ENCODE measurements at regions not wholly inside any gene's neighbourhood (a gene's known extent, or its start where the extent isn't known, plus 50 kb on each side); places are given as distances from the start of the nearest gene placed in this dataset.
"Not testable (repeated sequence)": the region's sequence is repeated elsewhere in the genome, so short reads cannot be mapped to it uniquely, and the experiment has no call there.

DNA sequence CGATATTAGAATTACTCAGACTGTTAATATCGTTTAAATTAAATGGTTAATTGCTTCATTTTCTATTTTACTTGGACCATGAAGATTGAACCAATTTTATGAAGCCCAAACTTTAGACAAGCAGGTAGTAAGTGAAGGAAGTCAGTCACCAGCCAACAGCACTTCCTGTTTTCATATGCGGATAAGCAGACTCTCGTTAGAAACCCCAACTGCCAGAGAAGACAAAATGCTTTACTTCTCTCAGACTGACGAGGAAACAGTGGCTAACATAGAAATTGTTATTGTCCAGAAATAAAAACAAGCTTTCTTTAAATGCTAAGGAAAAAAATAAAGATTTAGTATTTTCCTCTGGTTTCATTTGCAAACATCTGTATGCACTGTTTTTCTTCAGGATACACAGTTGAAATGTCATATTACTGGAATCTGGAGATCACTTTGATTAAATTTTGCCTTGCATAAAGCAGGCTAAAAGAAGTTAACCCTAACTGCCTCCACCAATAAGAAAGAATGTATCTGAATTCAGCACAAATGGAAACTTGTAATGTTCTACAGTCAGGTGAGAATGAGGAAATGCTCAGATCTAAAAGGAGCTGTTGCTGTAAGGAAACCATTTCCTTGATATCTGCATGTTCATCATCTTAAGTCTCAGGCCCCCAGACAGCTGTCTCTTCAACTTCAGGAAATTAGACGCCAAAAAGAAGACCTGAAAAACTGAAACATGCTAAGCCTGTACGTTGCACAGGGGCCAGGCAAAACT, 129.8 kb upstream of the SAMSN1 start:
- no peak for DNase-seq
- in situ Hi-C loops (cut with HindIII; ENCODE audit: low pct_ligation_motif_present, low pct_unique_long_range_greater_than_20kb, low sequenced_read_pairs) = no loop called here

DNA sequence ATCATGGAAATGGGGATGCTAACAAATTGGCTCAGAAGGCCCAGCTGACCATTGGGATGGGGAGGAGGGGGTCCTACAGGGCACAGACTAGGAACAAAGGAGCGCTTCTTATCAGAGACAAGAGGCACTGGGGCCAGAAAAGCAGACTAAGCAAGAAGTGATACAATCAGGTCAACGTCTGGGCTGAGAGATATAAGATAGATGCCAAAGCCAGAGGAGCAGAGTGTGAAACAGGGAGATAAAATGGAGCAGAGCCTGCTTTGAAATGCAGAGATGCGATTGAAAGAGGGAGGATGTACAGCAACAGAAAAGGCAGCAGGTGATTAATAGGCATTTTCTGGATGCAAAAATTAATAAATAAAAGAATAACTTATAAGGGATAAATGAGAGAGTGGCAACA, 127.5 kb upstream of the SAMSN1 start:
- no peak for DNase-seq
- in situ Hi-C loops (cut with HindIII; ENCODE audit: low pct_ligation_motif_present, low pct_unique_long_range_greater_than_20kb, low sequenced_read_pairs) = no loop called here

DNA sequence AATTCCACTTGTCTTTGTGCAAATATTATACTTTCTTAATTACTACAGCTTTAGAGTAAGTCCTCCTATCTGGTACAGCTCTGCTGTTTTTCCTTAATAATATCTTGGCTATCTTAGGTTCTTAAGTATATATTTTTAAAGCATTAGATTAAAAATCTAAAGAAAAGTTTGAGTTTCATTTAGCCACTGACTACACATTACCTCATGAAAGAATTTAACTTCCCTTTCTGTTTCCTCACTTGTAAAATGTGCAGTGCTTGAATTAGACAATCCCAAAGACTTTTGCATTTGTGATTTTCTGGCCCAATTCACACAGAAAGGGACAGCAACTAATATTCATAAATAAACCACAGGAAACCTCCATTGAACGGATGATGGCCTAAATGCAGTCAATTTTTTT, 126.4 kb upstream of the SAMSN1 start:
- in situ Hi-C loops (cut with HindIII; ENCODE audit: low pct_ligation_motif_present, low pct_unique_long_range_greater_than_20kb, low sequenced_read_pairs) = no loop called here
- DNase-seq = no peak

DNA sequence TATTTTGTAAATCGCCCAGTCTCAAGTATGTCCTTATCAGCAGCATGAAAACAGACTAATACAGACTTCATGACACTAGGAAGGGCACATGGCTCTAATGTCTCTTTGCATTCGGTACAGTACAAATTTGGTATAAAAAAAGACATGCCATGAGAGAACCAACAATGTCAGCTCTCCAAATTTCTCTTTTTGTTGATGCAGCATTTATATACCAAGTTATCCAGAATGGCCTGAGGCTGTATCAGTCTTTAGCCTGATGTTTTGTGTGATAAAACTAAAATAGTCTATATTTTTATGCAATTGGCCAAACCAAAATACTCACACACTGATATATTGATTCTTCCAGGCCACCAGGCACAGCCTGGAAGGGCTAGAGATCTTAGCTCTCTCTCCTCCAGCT, 124.3 kb upstream of the SAMSN1 start:
- no peak for DNase-seq
- in situ Hi-C loops (cut with HindIII; ENCODE audit: low pct_ligation_motif_present, low pct_unique_long_range_greater_than_20kb, low sequenced_read_pairs) = no loop called here

DNA sequence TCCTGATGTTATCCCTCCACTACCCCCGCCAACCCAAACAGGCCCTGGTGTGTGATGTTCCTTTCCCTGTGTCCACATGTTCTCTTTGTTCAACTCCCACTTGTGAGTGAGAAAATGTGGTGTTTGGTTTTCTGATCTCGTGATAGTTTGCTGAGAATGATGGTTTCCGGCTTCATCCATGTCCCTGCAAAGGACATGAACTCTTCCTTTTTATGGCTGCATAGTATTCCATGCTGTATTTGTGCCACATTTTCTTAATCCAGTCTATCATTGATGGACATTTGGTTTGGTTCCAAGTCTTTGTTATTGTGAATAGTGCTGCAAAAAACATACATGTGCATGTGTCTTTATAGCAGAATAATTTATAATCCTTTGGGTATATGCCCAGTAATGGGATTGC, 123.0 kb upstream of the SAMSN1 start:
- in situ Hi-C loops (cut with HindIII; ENCODE audit: low pct_ligation_motif_present, low pct_unique_long_range_greater_than_20kb, low sequenced_read_pairs); DNase-seq: not testable (repeated sequence)

DNA sequence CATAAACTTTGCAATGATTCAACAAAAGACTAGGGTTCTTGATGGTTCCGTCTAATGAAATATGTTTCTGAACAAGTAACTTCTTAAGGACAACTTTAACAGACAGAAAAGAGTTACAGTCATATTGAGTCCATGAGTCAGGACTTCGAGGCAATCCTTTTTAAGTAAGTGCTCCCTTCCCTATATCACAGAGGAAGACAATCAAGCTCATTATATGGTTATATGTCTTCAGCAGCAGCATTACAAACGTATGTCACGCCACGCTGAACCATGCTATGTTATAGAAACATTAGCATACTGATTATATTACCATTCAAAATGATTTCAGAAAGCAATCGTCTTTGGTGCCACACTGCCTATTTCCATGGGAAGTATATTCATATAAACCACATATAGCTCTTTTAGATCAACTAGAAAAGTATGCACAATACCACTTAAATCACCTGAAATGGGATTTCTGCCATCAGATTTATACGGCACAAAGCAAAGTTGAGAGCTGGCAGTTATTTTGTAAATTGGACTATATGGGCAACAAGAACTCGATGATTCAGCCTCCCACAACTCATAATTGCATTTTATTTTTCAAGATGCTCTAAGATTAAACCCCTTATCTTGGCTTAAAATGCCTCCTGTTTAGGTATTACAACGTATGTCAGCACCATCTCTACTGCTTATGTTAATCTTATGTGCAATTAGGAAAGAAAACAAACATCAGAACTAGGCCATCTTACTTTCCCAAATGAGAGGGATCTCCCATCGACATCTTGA, 111.3 kb upstream of the SAMSN1 start:
- in situ Hi-C loops (cut with HindIII; ENCODE audit: low pct_ligation_motif_present, low pct_unique_long_range_greater_than_20kb, low sequenced_read_pairs) = no loop called here
- DNase-seq = no peak

DNA sequence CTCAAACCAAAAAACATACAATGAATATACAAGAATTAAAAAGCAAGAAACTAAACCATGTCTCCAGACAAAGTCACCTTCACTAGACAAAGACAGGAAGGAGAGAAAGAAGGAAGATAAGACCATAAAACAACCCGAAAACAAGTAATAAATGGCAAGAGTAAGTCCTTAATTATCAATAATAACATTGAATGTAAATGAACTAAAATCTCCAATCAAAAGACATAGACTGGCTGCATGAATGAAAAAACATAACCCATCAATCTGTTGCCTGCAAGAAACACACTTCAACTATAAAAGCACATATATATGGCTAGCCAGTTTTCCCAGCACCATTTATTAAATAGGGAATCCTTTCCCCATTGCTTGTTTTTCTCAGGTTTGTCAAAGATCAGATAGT, 100.8 kb upstream of the SAMSN1 start:
- DNase-seq = no peak
- in situ Hi-C loops (cut with HindIII; ENCODE audit: low pct_ligation_motif_present, low pct_unique_long_range_greater_than_20kb, low sequenced_read_pairs) = no loop called here

DNA sequence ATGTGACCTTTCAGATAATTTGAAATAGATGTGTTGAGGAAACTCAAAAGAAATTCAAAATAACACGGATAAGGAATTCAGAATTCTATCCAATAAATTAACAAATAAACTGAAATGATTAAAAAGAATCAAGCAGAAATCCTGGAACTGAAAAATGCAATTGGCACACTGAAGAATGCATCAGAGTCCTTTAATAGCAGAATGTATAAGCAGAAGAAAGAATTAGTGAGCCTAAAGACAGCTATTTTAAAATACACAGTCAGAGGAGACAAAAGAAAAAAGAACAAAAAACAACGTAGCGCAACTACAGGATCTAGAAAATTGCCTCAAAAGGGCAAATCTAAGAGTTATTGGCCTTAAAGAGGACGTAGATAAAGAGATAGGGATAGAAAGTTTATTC, 99.6 kb upstream of the SAMSN1 start:
- in situ Hi-C loops (cut with HindIII; ENCODE audit: low pct_ligation_motif_present, low pct_unique_long_range_greater_than_20kb, low sequenced_read_pairs) = no loop called here

DNA sequence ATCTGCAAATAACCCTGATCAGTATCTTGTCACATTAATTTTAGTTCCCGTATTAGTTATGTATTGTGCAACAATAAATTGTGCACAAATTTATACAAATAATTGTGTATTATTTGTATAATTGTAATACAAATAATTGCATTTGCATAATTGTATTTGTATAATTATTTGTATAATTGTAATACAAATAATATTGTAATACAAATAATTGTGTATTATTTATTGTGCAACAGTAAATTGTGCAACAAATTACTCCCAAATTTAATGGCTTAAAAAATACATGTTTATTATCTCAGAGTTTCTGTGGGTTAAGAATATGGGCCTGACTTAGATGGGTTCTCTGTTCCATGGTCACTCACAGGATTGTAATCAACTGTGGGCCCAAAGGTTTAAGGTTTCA, 86.2 kb upstream of the SAMSN1 start:
- DNase-seq = no peak
- in situ Hi-C loops (cut with HindIII; ENCODE audit: low pct_ligation_motif_present, low pct_unique_long_range_greater_than_20kb, low sequenced_read_pairs) = no loop called here

More for the DNA sequence above, 99.6 kb upstream of the SAMSN1 start:
- no peak for DNase-seq

- in situ Hi-C loops (cut with HindIII; ENCODE audit: low pct_ligation_motif_present, low pct_unique_long_range_greater_than_20kb, low sequenced_read_pairs) = no loop called here
These were observed 84.5 kb upstream of the SAMSN1 start for GRCh38 chr21:14630556-14631069.

DNA sequence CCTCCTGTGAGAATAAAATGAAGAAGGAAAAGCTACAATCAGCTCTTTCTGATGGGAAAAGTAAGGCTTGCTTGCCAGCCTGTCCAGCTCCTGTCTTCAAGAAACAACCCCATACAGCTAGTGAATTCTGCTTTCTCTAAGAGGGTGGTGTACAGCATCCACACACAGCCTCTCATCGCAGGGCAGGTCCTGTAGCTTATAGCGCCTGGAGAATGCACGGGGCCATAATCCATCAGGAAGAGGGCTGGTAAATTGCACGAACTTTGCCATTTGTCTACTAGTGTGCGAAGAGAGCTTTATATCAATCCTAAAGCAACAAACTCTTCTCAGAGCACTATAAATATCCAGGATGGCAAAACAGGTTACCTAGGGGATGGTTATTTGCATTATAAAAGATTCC, 83.3 kb upstream of the SAMSN1 start:
- no peak for DNase-seq
- in situ Hi-C loops (cut with HindIII; ENCODE audit: low pct_ligation_motif_present, low pct_unique_long_range_greater_than_20kb, low sequenced_read_pairs) = no loop called here

More at GRCh38 chr21:14630556-14631069, 84.5 kb upstream of the SAMSN1 start:
- DNase-seq = no peak

DNA sequence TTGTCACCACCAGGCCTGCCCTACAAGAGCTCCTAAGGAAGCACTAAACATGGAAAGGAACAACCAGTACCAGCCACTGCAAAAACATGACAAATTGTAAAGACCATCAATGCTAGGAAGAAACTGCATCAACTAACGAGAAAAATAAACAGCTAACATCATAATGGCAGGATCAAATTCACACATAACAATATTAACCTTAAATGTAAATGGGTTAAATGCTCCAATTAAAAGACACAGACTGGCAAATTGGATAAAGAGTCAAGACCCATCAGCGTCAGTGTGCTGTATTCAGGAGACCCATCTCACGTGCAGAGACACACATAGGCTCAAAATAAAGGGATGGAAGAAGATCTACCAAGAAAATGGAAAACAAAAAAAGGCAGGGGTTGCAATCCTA, 77.0 kb upstream of the SAMSN1 start:
- DNase-seq; in situ Hi-C loops (cut with HindIII; ENCODE audit: low pct_ligation_motif_present, low pct_unique_long_range_greater_than_20kb, low sequenced_read_pairs): not testable (repeated sequence)

GRCh38 chr21:14620152-14620551, 74.0 kb upstream of the SAMSN1 start:
- in situ Hi-C loops (cut with HindIII; ENCODE audit: low pct_ligation_motif_present, low pct_unique_long_range_greater_than_20kb, low sequenced_read_pairs) = no loop called here
- no peak for DNase-seq

DNA sequence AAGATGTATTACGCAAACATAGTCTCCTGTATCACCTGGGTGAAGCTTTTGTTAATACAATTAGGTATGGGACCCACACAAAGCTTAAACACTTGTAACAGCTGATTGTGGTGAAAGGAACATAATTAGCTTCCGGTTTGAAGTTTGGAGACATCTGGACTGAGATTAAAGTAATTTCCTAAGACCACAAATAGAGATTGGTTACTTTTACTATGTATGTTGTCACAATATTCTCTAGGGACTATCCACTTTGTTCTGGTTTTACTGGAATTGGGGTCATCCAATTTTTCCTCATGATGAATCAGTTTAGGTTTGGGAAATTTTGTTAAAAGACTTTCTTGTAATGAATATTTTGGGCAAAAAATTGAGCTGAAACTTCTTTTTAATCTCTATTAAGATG, 71.8 kb upstream of the SAMSN1 start:
- in situ Hi-C loops (cut with HindIII; ENCODE audit: low pct_ligation_motif_present, low pct_unique_long_range_greater_than_20kb, low sequenced_read_pairs) = no loop called here
- no peak for DNase-seq

DNA sequence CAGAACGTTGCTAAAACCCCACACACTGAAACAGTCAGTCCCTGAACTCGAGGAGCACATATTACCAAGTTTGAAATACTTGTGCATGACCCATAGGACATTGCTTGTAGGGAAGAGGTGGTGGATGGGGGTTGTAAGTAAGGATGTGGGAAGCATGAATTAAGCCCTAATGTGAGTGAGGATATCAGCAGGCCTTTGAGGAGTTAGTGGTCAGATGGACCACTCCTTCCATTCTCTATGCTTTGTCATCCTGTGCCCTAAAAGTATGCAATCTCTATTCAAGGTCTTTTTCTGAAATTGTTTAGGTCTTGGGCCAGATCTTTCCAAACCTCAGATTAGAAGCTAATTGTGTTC, 70.9 kb upstream of the SAMSN1 start:
- in situ Hi-C loops (cut with HindIII; ENCODE audit: low pct_ligation_motif_present, low pct_unique_long_range_greater_than_20kb, low sequenced_read_pairs) = no loop called here
- no peak for DNase-seq

DNA sequence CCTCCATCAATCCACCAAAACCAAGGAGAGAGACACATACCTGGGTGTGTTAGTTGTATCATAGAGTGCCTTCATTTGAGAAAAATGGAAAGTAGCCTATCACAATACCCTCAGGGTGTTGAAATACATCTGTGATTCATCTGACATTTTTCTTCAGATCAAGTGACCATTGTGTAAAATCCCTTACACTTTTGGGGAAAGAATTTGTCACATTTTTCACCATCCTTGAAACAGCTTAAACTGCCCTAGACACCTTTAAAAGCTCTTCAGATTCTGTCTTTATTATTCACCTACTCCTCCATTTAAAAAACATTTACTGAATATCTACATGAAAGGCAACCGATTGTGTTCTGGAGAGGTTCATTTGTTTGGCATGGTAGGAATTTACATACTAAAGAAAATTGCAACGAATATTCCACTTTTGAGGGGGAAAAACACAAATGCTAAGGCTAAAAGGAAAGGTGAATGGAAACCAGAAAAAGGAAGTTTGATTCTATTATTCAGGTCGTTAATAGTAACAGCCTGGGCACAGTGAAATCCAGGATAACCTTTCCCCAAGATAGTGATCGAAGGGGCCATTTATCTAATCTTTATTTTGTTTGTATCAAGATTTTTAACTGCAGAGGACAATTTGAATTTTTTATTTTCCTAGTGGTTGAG, 70.4 kb upstream of the SAMSN1 start:
- DNase-seq = no peak
- in situ Hi-C loops (cut with HindIII; ENCODE audit: low pct_ligation_motif_present, low pct_unique_long_range_greater_than_20kb, low sequenced_read_pairs) = no loop called here

GRCh38 chr21:14615359-14615974, 69.4 kb upstream of the SAMSN1 start:
- no peak for DNase-seq
- in situ Hi-C loops (cut with HindIII; ENCODE audit: low pct_ligation_motif_present, low pct_unique_long_range_greater_than_20kb, low sequenced_read_pairs) = no loop called here

DNA sequence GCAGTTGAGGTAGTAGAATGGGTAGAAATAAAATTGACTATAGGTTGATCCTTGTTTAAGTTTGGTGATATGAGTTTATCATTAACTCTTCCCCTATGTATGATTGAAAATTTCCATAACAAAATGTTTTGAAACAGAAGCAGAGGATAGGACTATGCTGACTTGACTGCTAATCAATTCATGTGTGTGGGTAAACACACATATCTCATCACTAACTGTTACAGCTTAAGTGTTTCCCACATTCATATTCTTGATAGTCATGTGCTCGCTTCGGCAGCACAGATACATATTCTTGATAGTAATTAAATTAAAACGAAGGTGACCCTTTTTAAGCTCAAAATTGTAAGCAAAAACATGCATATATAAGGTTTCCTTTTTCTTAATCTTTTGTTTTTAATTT, 68.2 kb upstream of the SAMSN1 start:
- no peak for DNase-seq
- in situ Hi-C loops (cut with HindIII; ENCODE audit: low pct_ligation_motif_present, low pct_unique_long_range_greater_than_20kb, low sequenced_read_pairs) = no loop called here
